GM19397 (cell line): ENCODE measurements at regions not wholly inside any gene's neighbourhood (a gene's known extent, or its start where the extent isn't known, plus 50 kb on each side); places are given as distances from the start of the nearest gene placed in this dataset.
A peak's percentile ranks its signal among the peaks of the same experiment; 100 is the strongest.

ENCODE experiments used
- ATAC-seq: cut with Tn5 transposase; IDR thresholded peaks from one replicate; pipeline ENCODE4 v1.9.1; 2021; ENCODE audit warnings: mild to moderate bottlenecking, moderate library complexity; ENCODE audit not compliant: unreplicated experiment

- ATAC-seq = no peak
Measured at GRCh38 chr1:63112155-63112900, 210.0 kb upstream of the FOXD3 start.

GRCh38 chr1:63115527-63115926 lies 206.8 kb upstream of the FOXD3 start:
- ATAC-seq = no peak

GRCh38 chr1:63116016-63116415 lies 206.4 kb upstream of the FOXD3 start:
- ATAC-seq = no peak

GRCh38 chr1:63119575-63120155 lies 202.7 kb upstream of the FOXD3 start:
- no peak for ATAC-seq

- ATAC-seq = no peak
Measured at GRCh38 chr1:63122079-63122478, 200.3 kb upstream of the FOXD3 start.

- peak; percentile 76 for ATAC-seq
Measured at GRCh38 chr1:63124666-63125191, 197.6 kb upstream of the FOXD3 start.

- ATAC-seq = no peak
Measured at GRCh38 chr1:63126104-63126503, 196.3 kb upstream of the FOXD3 start.

GRCh38 chr1:63127376-63127775 lies 195.0 kb upstream of the FOXD3 start:
- no peak for ATAC-seq

- no peak for ATAC-seq
Measured at GRCh38 chr1:63128556-63128955, 193.8 kb upstream of the FOXD3 start.

GRCh38 chr1:63129184-63129583 lies 193.2 kb upstream of the FOXD3 start:
- no peak for ATAC-seq

- no peak for ATAC-seq
Measured at GRCh38 chr1:63129855-63130254, 192.5 kb upstream of the FOXD3 start.

- ATAC-seq = no peak
Measured at GRCh38 chr1:63134501-63135173, 187.7 kb upstream of the FOXD3 start.

GRCh38 chr1:63135174-63135512 lies 187.2 kb upstream of the FOXD3 start:
- no peak for ATAC-seq

GRCh38 chr1:63135801-63136200 lies 186.6 kb upstream of the FOXD3 start:
- ATAC-seq = no peak

GRCh38 chr1:63142001-63142400 lies 180.4 kb upstream of the FOXD3 start:
- ATAC-seq = no peak

GRCh38 chr1:63143482-63143881 lies 178.9 kb upstream of the FOXD3 start:
- ATAC-seq = no peak

GRCh38 chr1:63147783-63148182 lies 174.6 kb upstream of the FOXD3 start:
- no peak for ATAC-seq

GRCh38 chr1:63148825-63149645 lies 173.3 kb upstream of the FOXD3 start:
- ATAC-seq = peak; percentile 67

- no peak for ATAC-seq
Measured at GRCh38 chr1:63152572-63152971, 169.8 kb upstream of the FOXD3 start.

GRCh38 chr1:63155437-63155836 lies 166.9 kb upstream of the FOXD3 start:
- no peak for ATAC-seq

GRCh38 chr1:63157085-63157484 lies 165.3 kb upstream of the FOXD3 start:
- no peak for ATAC-seq
